Upper lobe of left lung (tissue), 6 donors: ENCODE measurements at regions not wholly inside any gene's neighbourhood (a gene's known extent, or its start where the extent isn't known, plus 50 kb on each side); places are given as distances from the start of the nearest gene placed in this dataset.

Source experiments
- ATAC-seq, 2 donors: fragments of 200-7000 bp; cut with Tn5 transposase; one replicate each; pipeline ENCODE4 v1.9.1; 2022; ENCODE audit warnings: mild to moderate bottlenecking in 2 of 2, moderate library complexity in 2 of 2; ENCODE audit not compliant: low FRiP score in 2 of 2
- DNase-seq, 2 donors: peaks; one replicate each; pipeline ENCODE4 v3.0.0-alpha.2; 2019 to 2020
- H3K27ac ChIP-seq, 4 donors: fragments of 200-600 bp; sonication (generic); one replicate each; pipeline ENCODE4 v1.5.1; 2016 to 2019
- H3K27me3 ChIP-seq, 4 donors: fragments of 200-600 bp; sonication (generic); one replicate each; pipeline ENCODE4 v1.5.1; 2017 to 2019
- H3K36me3 ChIP-seq, 4 donors: fragments of 200-600 bp; sonication (generic); one replicate each; pipeline ENCODE4 v1.5.1; 2016 to 2019
- H3K4me1 ChIP-seq, 4 donors: fragments of 200-600 bp; sonication (generic); one replicate each; pipeline ENCODE4 v1.5.1; 2018 to 2019
- H3K4me3 ChIP-seq, 4 donors: fragments of 200-600 bp; sonication (generic); one replicate each; pipeline ENCODE4 v1.5.1; 2017 to 2019; ENCODE audit warnings: mild to moderate bottlenecking in 2 of 4, moderate library complexity in 1 of 4
- H3K9me3 ChIP-seq, 4 donors: fragments of 200-600 bp; sonication (generic); one replicate each; pipeline ENCODE4 v1.5.1; 2018 to 2019
- CTCF ChIP-seq, 6 experiments: fragments of 450-650 bp in 4 of 6; fragments of 200-600 bp in 2 of 6; sonication (generic) in 2 of 6; IDR thresholded peaks; one replicate each; pipeline ENCODE4 v1.5.1; 2016 to 2019; ENCODE audit warnings: antibody characterized with exemption in 6 of 6
- EP300 ChIP-seq, 4 donors: sonication (generic); formaldehyde crosslinking; IDR thresholded peaks; one replicate each; pipeline ENCODE4 v1.5.1; 2017; ENCODE audit warnings: antibody characterized with exemption in 4 of 4, control low read depth in 2 of 4
- POLR2A ChIP-seq, 4 donors: fragments of 450-650 bp; IDR thresholded peaks; one replicate each; pipeline ENCODE4 v1.5.1; 2016 to 2017; ENCODE audit warnings: antibody characterized with exemption in 4 of 4, mild to moderate bottlenecking in 2 of 4
- POLR2AphosphoS5 ChIP-seq, 2 donors: sonication (generic); formaldehyde crosslinking; IDR thresholded peaks; one replicate each; pipeline ENCODE4 v1.5.1; 2017; ENCODE audit warnings: antibody characterized with exemption in 2 of 2
- WGBS, 2 donors: methylation state at CpG; one replicate each; pipeline ENCODE4 v1.1.5; 2017 to 2018; 5-methylcytosine and 5-hydroxymethylcytosine counted together
- donor health status: DM: no; HTN: no; CAD: no; lungs with moderate emphysema.
- donor health status: DM: no; HTN: yes; CAD: no; lungs with severe emphysema.

- H3K36me3 ChIP-seq: no peaks in the 10 kb centered on the region
- no peak overlapping the region for H3K4me3 ChIP-seq
- H3K27ac ChIP-seq: no peak overlapping the region
- no peak for ATAC-seq
- no peak for DNase-seq
- no peaks in the 10 kb centered on the region for H3K4me1 ChIP-seq
- no peaks in the 10 kb centered on the region for H3K9me3 ChIP-seq
- 88 to 89% methylated on average over 7 of the region's 7 CpGs for WGBS, 2 donors
- TF ChIP-seq EP300 (IDR thresholded peaks at IDR 0.05): no peak
- no peak for TF ChIP-seq CTCF (IDR thresholded peaks at IDR 0.05)
- TF ChIP-seq POLR2A (IDR thresholded peaks at IDR 0.05): no peak
- TF ChIP-seq POLR2AphosphoS5 (IDR thresholded peaks at IDR 0.05): no peak
- no peaks in the 10 kb centered on the region for H3K27me3 ChIP-seq
These were observed 494.8 kb downstream of the CMPK2 start for GRCh38 chr2:6370753-6371551.

GRCh38 chr2:6372317-6372901 lies 493.3 kb downstream of the CMPK2 start:
- Histone ChIP-seq H3K27me3 (no peaks in the 10 kb centered on the region), H3K4me3 (no peak overlapping the region), H3K27ac (no peak overlapping the region), H3K36me3 (no peaks in the 10 kb centered on the region), H3K9me3 (no peaks in the 10 kb centered on the region), H3K4me1 (no peaks in the 10 kb centered on the region)
- TF ChIP-seq CTCF (IDR thresholded peaks at IDR 0.05) (no peak), POLR2A (IDR thresholded peaks at IDR 0.05) (no peak), POLR2AphosphoS5 (IDR thresholded peaks at IDR 0.05) (no peak), EP300 (IDR thresholded peaks at IDR 0.05) (no peak)
- whole genome bisulfite sequencing, 2 donors: 82 to 86% methylated on average over 3 of the region's 3 CpGs
- no peak for DNase-seq
- peak in 1 of 2 donors; percentile 44 for ATAC-seq

GRCh38 chr2:6381326-6381725 lies 484.4 kb downstream of the CMPK2 start:
- DNase-seq (no peak), ATAC-seq (no peak)
- Histone ChIP-seq H3K4me3 (no peak overlapping the region), H3K4me1 (no peaks in the 10 kb centered on the region), H3K27ac (no peak overlapping the region), H3K9me3 (peaks cover 0 to 5% (median 0%) of the 10 kb centered on the region in 4 donors), H3K27me3 (no peaks in the 10 kb centered on the region), H3K36me3 (no peaks in the 10 kb centered on the region)
- TF ChIP-seq POLR2AphosphoS5 (IDR thresholded peaks at IDR 0.05) (no peak), POLR2A (IDR thresholded peaks at IDR 0.05) (no peak)
- WGBS, 2 donors: 60% methylated on average over 2 of the region's 2 CpGs

- Histone ChIP-seq H3K4me1 (no peaks in the 10 kb centered on the region), H3K4me3 (no peak overlapping the region), H3K27me3 (no peaks in the 10 kb centered on the region), H3K27ac (no peak overlapping the region), H3K9me3 (no peaks in the 10 kb centered on the region), H3K36me3 (no peaks in the 10 kb centered on the region)
- 72 to 82% methylated on average over 4 of the region's 4 CpGs for WGBS, 2 donors
- DNase-seq (no peak), ATAC-seq (no peak)
- TF ChIP-seq POLR2AphosphoS5 (IDR thresholded peaks at IDR 0.05) (no peak), CTCF (IDR thresholded peaks at IDR 0.05) (no peak), EP300 (IDR thresholded peaks at IDR 0.05) (no peak), POLR2A (IDR thresholded peaks at IDR 0.05) (no peak)
These were observed 481.4 kb downstream of the CMPK2 start for GRCh38 chr2:6384341-6384740.

GRCh38 chr2:6392354-6392753 lies 473.4 kb downstream of the CMPK2 start:
- Histone ChIP-seq H3K27me3 (no peaks in the 10 kb centered on the region), H3K9me3 (no peaks in the 10 kb centered on the region), H3K4me1 (no peaks in the 10 kb centered on the region), H3K36me3 (no peaks in the 10 kb centered on the region), H3K4me3 (no peak overlapping the region), H3K27ac (no peak overlapping the region)
- TF ChIP-seq POLR2A (IDR thresholded peaks at IDR 0.05) (no peak), CTCF (IDR thresholded peaks at IDR 0.05) (no peak), EP300 (IDR thresholded peaks at IDR 0.05) (no peak), POLR2AphosphoS5 (IDR thresholded peaks at IDR 0.05) (no peak)
- DNase-seq: no peak
- 90 to 92% methylated on average over 10 of the region's 10 CpGs for WGBS, 2 donors
- ATAC-seq: no peak
